ENCODE measurements at regions not wholly inside any gene's neighbourhood (a gene's known extent, or its start where the extent isn't known, plus 50 kb on each side); places are given as distances from the start of the nearest gene placed in this dataset.

DNA sequence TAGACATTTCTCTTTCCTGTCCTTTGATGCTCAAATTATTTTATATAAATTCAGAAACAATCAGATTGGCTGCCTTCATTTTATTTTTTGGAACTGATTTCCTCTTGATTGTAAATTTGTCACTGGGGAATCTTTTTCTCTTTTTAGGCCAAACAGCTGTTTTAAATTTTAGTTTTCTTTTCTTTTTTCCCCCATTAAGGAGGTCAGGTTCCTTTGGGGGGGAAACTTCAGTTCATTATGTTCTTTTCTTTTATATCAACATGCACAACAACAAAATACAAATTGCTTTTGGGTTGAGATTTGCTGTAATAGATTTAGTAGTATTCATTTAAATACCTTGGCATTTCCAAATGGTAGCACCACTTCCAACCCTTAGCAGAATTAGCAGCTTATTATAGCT, 264.8 kb upstream of the SPRY2 start:
- CTCF ChIA-PET: interaction anchor here (0.7 kb wide), 1 partner anchor 350 kb away, joined by 3 read pairs; no protein-coding TSS in a partner anchor
- DNase-seq (ENCODE audit: low read depth in 1 of 2, low spot score in 1 of 2) (no peak), FAIRE-seq (no peak), ATAC-seq (no peak)
- no peak overlapping the region for H3K4me2 ChIP-seq
- H3K4me3 ChIP-seq: no peak overlapping the region
- no peak overlapping the region for H3K27ac ChIP-seq
- H3K9me3 ChIP-seq: no peaks in the 10 kb centered on the region
- POLR2A ChIA-PET: no interaction called here
- no peaks in the 10 kb centered on the region for H3K4me1 ChIP-seq
- TF ChIP-seq RARB (CRISPR knock-in tag; IDR thresholded peaks at IDR 0.05): no peak

DNA sequence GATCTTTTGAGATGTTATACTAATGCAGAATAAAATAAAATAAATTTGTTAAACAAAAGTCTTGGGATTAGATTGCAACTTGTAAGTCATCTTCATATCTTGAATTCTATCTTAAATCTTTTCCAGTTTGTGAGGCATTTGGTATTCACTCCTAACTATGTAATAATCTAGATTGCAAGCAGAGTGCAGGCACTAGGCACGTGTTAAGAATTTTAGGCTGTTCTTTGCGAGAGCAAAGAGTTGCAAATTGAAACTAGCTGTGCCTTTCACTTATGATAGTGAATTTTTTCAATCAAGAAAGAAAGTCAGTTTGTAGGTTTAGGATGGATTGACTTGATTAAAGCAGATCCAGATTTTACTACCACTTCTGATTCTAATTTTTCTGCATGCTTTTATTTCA, 264.1 kb upstream of the SPRY2 start:
- Histone ChIP-seq H3K27ac (no peak overlapping the region), H3K9me3 (no peaks in the 10 kb centered on the region), H3K4me3 (no peak overlapping the region), H3K4me1 (no peaks in the 10 kb centered on the region), H3K4me2 (no peak overlapping the region)
- FAIRE-seq: no peak
- WGBS (ENCODE audit: missing lambda C conversion rate): 55% methylated on average over 2 of the region's 2 CpGs
- no peak for DNase-seq (ENCODE audit: low read depth in 1 of 2, low spot score in 1 of 2)
- CTCF ChIA-PET: no interaction called here
- ATAC-seq: no peak
- TF ChIP-seq RCOR1 (IDR thresholded peaks at IDR 0.05; ENCODE audit: low read depth, low read length) (no peak), EHF (CRISPR knock-in tag; IDR thresholded peaks at IDR 0.05) (no peak), ESRRA (IDR thresholded peaks at IDR 0.05; ENCODE audit: borderline replicate concordance, low read length) (no peak)
- TF ChIP-seq, protein P1, sequence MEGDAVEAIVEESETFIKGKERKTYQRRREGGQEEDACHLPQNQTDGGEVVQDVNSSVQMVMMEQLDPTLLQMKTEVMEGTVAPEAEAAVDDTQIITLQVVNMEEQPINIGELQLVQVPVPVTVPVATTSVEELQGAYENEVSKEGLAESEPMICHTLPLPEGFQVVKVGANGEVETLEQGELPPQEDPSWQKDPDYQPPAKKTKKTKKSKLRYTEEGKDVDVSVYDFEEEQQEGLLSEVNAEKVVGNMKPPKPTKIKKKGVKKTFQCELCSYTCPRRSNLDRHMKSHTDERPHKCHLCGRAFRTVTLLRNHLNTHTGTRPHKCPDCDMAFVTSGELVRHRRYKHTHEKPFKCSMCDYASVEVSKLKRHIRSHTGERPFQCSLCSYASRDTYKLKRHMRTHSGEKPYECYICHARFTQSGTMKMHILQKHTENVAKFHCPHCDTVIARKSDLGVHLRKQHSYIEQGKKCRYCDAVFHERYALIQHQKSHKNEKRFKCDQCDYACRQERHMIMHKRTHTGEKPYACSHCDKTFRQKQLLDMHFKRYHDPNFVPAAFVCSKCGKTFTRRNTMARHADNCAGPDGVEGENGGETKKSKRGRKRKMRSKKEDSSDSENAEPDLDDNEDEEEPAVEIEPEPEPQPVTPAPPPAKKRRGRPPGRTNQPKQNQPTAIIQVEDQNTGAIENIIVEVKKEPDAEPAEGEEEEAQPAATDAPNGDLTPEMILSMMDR (IDR thresholded peaks at IDR 0.05): no peak
- POLR2A ChIA-PET: no interaction called here

DNA sequence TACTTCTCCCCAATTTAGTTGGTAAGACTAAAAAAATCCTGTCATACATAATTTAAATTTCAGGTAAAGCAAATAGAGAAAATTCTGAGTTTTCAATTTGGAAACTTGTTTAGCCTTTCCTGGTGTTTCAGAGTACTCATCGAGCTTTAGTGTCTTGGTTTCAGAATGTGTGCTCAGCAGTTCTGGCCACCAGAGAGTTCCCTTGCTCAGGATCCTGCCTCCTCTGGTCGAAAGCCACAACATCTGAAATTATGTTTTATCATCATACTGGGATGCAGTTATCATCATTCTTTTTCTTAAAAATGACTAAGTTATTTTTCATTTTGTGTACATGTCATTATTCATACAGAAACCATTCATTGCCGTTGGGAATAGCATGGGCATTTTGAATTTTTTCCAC, 263.2 kb upstream of the SPRY2 start:
- no peak for DNase-seq (ENCODE audit: low read depth in 1 of 2, low spot score in 1 of 2)
- 32% methylated on average over 3 of the region's 3 CpGs for WGBS (ENCODE audit: missing lambda C conversion rate)
- H3K27ac ChIP-seq: no peak overlapping the region
- no peaks in the 10 kb centered on the region for H3K9me3 ChIP-seq
- POLR2A ChIA-PET: no interaction called here
- H3K4me3 ChIP-seq: no peak overlapping the region
- no peak overlapping the region for H3K4me2 ChIP-seq
- FAIRE-seq: no peak
- CTCF ChIA-PET: no interaction called here
- TF ChIP-seq ZSCAN20 (CRISPR knock-in tag; IDR thresholded peaks at IDR 0.05) (no peak), CHD2 (IDR thresholded peaks at IDR 0.05; ENCODE audit: low read length, partially characterized antibody) (no peak), EHF (CRISPR knock-in tag; IDR thresholded peaks at IDR 0.05) (no peak)
- TF ChIP-seq, protein P2, sequence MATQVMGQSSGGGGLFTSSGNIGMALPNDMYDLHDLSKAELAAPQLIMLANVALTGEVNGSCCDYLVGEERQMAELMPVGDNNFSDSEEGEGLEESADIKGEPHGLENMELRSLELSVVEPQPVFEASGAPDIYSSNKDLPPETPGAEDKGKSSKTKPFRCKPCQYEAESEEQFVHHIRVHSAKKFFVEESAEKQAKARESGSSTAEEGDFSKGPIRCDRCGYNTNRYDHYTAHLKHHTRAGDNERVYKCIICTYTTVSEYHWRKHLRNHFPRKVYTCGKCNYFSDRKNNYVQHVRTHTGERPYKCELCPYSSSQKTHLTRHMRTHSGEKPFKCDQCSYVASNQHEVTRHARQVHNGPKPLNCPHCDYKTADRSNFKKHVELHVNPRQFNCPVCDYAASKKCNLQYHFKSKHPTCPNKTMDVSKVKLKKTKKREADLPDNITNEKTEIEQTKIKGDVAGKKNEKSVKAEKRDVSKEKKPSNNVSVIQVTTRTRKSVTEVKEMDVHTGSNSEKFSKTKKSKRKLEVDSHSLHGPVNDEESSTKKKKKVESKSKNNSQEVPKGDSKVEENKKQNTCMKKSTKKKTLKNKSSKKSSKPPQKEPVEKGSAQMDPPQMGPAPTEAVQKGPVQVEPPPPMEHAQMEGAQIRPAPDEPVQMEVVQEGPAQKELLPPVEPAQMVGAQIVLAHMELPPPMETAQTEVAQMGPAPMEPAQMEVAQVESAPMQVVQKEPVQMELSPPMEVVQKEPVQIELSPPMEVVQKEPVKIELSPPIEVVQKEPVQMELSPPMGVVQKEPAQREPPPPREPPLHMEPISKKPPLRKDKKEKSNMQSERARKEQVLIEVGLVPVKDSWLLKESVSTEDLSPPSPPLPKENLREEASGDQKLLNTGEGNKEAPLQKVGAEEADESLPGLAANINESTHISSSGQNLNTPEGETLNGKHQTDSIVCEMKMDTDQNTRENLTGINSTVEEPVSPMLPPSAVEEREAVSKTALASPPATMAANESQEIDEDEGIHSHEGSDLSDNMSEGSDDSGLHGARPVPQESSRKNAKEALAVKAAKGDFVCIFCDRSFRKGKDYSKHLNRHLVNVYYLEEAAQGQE (IDR thresholded peaks at IDR 0.05): no peak
- TF ChIP-seq, protein P3, sequence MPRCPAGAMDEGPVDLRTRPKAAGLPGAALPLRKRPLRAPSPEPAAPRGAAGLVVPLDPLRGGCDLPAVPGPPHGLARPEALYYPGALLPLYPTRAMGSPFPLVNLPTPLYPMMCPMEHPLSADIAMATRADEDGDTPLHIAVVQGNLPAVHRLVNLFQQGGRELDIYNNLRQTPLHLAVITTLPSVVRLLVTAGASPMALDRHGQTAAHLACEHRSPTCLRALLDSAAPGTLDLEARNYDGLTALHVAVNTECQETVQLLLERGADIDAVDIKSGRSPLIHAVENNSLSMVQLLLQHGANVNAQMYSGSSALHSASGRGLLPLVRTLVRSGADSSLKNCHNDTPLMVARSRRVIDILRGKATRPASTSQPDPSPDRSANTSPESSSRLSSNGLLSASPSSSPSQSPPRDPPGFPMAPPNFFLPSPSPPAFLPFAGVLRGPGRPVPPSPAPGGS (IDR thresholded peaks at IDR 0.05): no peak
- H3K4me1 ChIP-seq: no peaks in the 10 kb centered on the region
- no peak for ATAC-seq

DNA sequence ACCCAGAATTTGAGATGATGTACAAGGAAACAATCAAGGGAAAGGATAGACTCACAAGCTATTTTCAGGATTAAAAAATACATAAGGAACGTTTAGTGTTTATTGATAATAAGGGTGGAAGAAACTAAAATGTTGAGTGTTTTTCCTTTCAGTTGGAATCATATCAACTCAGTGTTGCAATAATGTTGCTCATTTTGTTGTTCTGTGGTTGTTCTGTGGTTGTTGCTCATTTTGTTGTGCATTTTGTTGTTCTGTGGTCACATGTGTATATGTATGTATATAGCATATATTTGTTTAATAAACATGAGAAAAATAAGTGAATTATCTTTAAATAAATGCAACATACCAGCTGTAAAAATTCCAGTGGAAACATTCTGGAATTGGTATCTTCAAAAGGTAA, 262.4 kb upstream of the SPRY2 start:
- TF ChIP-seq EHMT2 (IDR thresholded peaks at IDR 0.05; ENCODE audit: low read depth) (no peak), RCOR1 (IDR thresholded peaks at IDR 0.05; ENCODE audit: low read depth, low read length) (no peak), HDAC2 (IDR thresholded peaks at IDR 0.05) (no peak), NFE2L2 (conservative IDR thresholded peaks at IDR 0.05; ENCODE audit: low read length) (no peak), EP300 (IDR thresholded peaks at IDR 0.05) (no peak), EHF (CRISPR knock-in tag; IDR thresholded peaks at IDR 0.05) (no peak), CBX2 (IDR thresholded peaks at IDR 0.05; ENCODE audit: borderline replicate concordance, low read depth) (no peak), RFX5 (IDR thresholded peaks at IDR 0.05) (no peak), HOXA7 (CRISPR knock-in tag; IDR thresholded peaks at IDR 0.05) (no peak), FOSB (CRISPR knock-in tag; IDR thresholded peaks at IDR 0.05) (no peak), POLR2AphosphoS2 (conservative IDR thresholded peaks at IDR 0.05; ENCODE audit: low read length) (no peak), TFCP2L1 (CRISPR knock-in tag; IDR thresholded peaks at IDR 0.05) (no peak), CHD4 (IDR thresholded peaks at IDR 0.05; ENCODE audit: borderline replicate concordance) (no peak), FOXS1 (CRISPR knock-in tag; IDR thresholded peaks at IDR 0.05) (no peak)
- TF ChIP-seq, protein P4, sequence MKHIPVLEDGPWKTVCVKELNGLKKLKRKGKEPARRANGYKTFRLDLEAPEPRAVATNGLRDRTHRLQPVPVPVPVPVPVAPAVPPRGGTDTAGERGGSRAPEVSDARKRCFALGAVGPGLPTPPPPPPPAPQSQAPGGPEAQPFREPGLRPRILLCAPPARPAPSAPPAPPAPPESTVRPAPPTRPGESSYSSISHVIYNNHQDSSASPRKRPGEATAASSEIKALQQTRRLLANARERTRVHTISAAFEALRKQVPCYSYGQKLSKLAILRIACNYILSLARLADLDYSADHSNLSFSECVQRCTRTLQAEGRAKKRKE (CRISPR knock-in tag; IDR thresholded peaks at IDR 0.05; ENCODE audit: low read depth): no peak
- TF ChIP-seq, protein P5, sequence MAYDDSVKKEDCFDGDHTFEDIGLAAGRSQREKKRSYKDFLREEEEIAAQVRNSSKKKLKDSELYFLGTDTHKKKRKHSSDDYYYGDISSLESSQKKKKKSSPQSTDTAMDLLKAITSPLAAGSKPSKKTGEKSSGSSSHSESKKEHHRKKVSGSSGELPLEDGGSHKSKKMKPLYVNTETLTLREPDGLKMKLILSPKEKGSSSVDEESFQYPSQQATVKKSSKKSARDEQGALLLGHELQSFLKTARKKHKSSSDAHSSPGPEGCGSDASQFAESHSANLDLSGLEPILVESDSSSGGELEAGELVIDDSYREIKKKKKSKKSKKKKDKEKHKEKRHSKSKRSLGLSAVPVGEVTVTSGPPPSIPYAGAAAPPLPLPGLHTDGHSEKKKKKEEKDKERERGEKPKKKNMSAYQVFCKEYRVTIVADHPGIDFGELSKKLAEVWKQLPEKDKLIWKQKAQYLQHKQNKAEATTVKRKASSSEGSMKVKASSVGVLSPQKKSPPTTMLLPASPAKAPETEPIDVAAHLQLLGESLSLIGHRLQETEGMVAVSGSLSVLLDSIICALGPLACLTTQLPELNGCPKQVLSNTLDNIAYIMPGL (CRISPR knock-in tag; IDR thresholded peaks at IDR 0.05; ENCODE audit: borderline replicate concordance): no peak
- no peak for ATAC-seq
- Histone ChIP-seq H3K4me1 (no peaks in the 10 kb centered on the region), H3K27ac (no peak overlapping the region), H3K4me2 (no peak overlapping the region), H3K9me3 (no peaks in the 10 kb centered on the region), H3K4me3 (no peak overlapping the region)
- ChIA-PET POLR2A (no interaction called here), CTCF (no interaction called here)
- FAIRE-seq: no peak
- 3% methylated on average over 1 of the region's 1 CpG for WGBS (ENCODE audit: missing lambda C conversion rate)
- no peak for DNase-seq (ENCODE audit: low read depth in 1 of 2, low spot score in 1 of 2)

All from A549 (cell line).